Liver (tissue), 8 donors: ENCODE measurements at regions not wholly inside any gene's neighbourhood (a gene's known extent, or its start where the extent isn't known, plus 50 kb on each side); places are given as distances from the start of the nearest gene placed in this dataset.

ENCODE experiments used
- DNase-seq: peaks from one replicate; pipeline ENCODE4 v3.0.0-alpha.2; 2017; ENCODE audit warnings: low spot score
- H3K27ac ChIP-seq, 2 donors: one replicate each; pipeline ENCODE4 v1.7.0; 2013; ENCODE audit warnings: inconsistent platforms in 2 of 2, low read length in 2 of 2, control low read depth in 1 of 2, low read depth in 1 of 2, mild to moderate bottlenecking in 1 of 2
- H3K27me3 ChIP-seq, 4 donors: one replicate each; pipeline versions ENCODE4 v1.6.1 to v1.7.0; 2013; ENCODE audit warnings: low read length in 3 of 4, inconsistent platforms in 1 of 4, mild to moderate bottlenecking in 1 of 4, moderate library complexity in 1 of 4; ENCODE audit not compliant: control insufficient read depth in 4 of 4, insufficient read depth in 4 of 4
- H3K36me3 ChIP-seq, 4 donors: one replicate each; pipeline versions ENCODE4 v1.6.1 to v1.7.0; 2013; ENCODE audit warnings: low read length in 3 of 4, mild to moderate bottlenecking in 3 of 4, low read depth in 1 of 4, moderate library complexity in 1 of 4; ENCODE audit not compliant: control insufficient read depth in 4 of 4, insufficient read depth in 3 of 4
- H3K4me1 ChIP-seq, 4 donors: one replicate each; pipeline versions ENCODE4 v1.6.1 to v1.7.0; 2013; ENCODE audit warnings: low read length in 3 of 4, mild to moderate bottlenecking in 3 of 4, moderate library complexity in 1 of 4; ENCODE audit not compliant: control insufficient read depth in 4 of 4, insufficient read depth in 4 of 4
- H3K4me3 ChIP-seq, 3 donors: one replicate each; pipeline versions ENCODE4 v1.6.1 to v1.7.0; 2013; ENCODE audit warnings: low read length in 3 of 3, control low read depth in 1 of 3, low read depth in 1 of 3, mild to moderate bottlenecking in 1 of 3
- H3K9ac ChIP-seq, 2 donors: one replicate each; pipeline ENCODE4 v1.7.0; 2013; ENCODE audit warnings: low read length in 2 of 2, mild to moderate bottlenecking in 2 of 2, moderate library complexity in 2 of 2, control low read depth in 1 of 2, low read depth in 1 of 2
- H3K9me3 ChIP-seq, 4 donors: one replicate each; pipeline versions ENCODE4 v1.6.1 to v1.7.0; 2013; ENCODE audit warnings: low read length in 3 of 4; ENCODE audit not compliant: control insufficient read depth in 4 of 4
- FOXA1 ChIP-seq: IDR thresholded peaks from 2 replicates; pipeline ENCODE4 v1.6.1; 2016; ENCODE audit warnings: antibody characterized with exemption
- FOXA2 ChIP-seq: IDR thresholded peaks from 2 replicates; pipeline ENCODE4 v1.6.1; 2016; ENCODE audit warnings: antibody characterized with exemption
- HNF4A ChIP-seq, 2 donors: conservative IDR thresholded peaks; 2 replicates each; pipeline ENCODE4 v1.6.1; 2016; ENCODE audit warnings: antibody characterized with exemption in 2 of 2, mild to moderate bottlenecking in 2 of 2
- HNF4G ChIP-seq: IDR thresholded peaks from 2 replicates; pipeline ENCODE4 v1.6.1; 2016; ENCODE audit warnings: antibody characterized with exemption
- NR2F2 ChIP-seq: IDR thresholded peaks from 2 replicates; pipeline ENCODE4 v1.6.1; 2016; ENCODE audit warnings: antibody characterized with exemption
- RAD21 ChIP-seq, 2 donors: IDR thresholded peaks; 2 replicates each; pipeline ENCODE4 v1.6.1; 2016; ENCODE audit warnings: antibody characterized with exemption in 2 of 2, mild to moderate bottlenecking in 2 of 2
- REST ChIP-seq: IDR thresholded peaks from 2 replicates; pipeline ENCODE4 v1.6.1; 2016; ENCODE audit warnings: antibody characterized with exemption, mild to moderate bottlenecking
- TAF1 ChIP-seq: conservative IDR thresholded peaks from 2 replicates; pipeline ENCODE4 v1.6.1; 2016; ENCODE audit warnings: antibody characterized with exemption, mild to moderate bottlenecking
- WGBS: extraction: QIAGEN DNeasy Blood & Tissue Kit; methylation state at CpG from one replicate; pipeline ENCODE4 v1.1.7; 2013; 5-methylcytosine and 5-hydroxymethylcytosine counted together
- TF ChIP-seq, protein P1 (sequence below): fragments of 150-350 bp; IDR thresholded peaks from 2 replicates; pipeline ENCODE4 v1.5.1; 2017; ENCODE audit warnings: improper control_type of control experiment, low read depth, low read length; ENCODE audit not compliant: missing input control
- TF ChIP-seq, protein P2 (sequence below): IDR thresholded peaks from 2 replicates; pipeline ENCODE4 v1.6.1; 2016; ENCODE audit warnings: antibody characterized with exemption
- TF ChIP-seq, protein P3 (sequence below): IDR thresholded peaks from 2 replicates; pipeline ENCODE4 v1.6.1; 2016; ENCODE audit warnings: antibody characterized with exemption
- donor health status: healthy.
- donor health status: healthy.
- donor health status: healthy.
- donor health status: healthy.
- donor health status: healthy.

DNA sequence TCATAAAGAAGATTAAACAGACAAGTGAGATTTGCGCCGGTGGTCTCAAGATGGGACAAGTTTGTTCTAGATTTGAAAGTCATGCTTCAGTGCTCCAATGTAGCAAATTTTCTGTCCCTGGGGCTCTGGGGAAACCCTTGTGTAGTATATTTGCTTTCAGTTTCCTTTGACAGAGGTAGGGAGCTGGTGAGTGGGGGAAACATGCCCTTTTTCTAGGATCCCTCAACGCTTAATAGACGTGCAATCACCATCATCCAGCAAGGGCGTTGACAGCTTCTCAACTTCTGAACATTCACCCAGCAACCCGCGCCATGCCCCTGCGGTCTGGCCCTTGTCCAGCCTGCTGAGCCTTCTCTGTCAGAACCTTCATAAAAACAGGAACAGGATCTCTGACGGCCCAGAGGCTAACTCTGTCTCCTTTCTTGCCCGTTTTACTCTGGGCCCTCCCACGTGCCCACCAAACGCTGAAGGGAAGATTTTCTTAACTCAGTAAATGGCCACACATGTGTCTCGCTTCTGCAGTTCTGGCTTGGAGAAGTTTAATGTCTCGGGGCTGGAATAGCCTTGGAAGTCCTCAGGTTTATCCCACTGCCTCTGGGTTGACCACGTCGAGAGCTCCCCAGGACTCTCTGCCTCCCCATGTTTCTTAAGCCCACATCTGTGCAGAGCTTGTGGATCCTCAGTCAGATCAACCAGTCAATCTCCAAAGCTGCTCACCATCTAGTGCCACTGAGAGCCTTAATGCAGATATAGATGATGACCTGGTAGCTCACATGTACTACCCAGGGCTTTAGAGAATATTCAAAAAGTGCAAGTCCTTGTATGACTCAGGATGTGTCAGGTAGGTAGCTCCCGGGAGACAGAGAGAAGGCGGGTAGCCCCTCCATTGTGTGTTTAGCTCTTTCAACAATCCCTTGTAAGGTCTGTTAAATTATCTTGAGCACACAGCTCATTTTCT lies 58.1 kb upstream of the CCND2 start:
- WGBS: 61% methylated on average over 18 of the region's 18 CpGs
- Histone ChIP-seq H3K27me3 (peaks cover 0 to 6% (median 0%) of the 10 kb centered on the region in 4 donors), H3K27ac (no peak overlapping the region), H3K4me1 (no peaks in the 10 kb centered on the region), H3K36me3 (no peaks in the 10 kb centered on the region), H3K4me3 (no peak overlapping the region), H3K9ac (no peak overlapping the region), H3K9me3 (peaks cover 0 to 2% (median 0%) of the 10 kb centered on the region in 4 donors)
- TF ChIP-seq FOXA2: no peak
- no peak for TF ChIP-seq HNF4G
- TF ChIP-seq TAF1: no peak
- no peak for TF ChIP-seq REST
- TF ChIP-seq, protein P1, sequence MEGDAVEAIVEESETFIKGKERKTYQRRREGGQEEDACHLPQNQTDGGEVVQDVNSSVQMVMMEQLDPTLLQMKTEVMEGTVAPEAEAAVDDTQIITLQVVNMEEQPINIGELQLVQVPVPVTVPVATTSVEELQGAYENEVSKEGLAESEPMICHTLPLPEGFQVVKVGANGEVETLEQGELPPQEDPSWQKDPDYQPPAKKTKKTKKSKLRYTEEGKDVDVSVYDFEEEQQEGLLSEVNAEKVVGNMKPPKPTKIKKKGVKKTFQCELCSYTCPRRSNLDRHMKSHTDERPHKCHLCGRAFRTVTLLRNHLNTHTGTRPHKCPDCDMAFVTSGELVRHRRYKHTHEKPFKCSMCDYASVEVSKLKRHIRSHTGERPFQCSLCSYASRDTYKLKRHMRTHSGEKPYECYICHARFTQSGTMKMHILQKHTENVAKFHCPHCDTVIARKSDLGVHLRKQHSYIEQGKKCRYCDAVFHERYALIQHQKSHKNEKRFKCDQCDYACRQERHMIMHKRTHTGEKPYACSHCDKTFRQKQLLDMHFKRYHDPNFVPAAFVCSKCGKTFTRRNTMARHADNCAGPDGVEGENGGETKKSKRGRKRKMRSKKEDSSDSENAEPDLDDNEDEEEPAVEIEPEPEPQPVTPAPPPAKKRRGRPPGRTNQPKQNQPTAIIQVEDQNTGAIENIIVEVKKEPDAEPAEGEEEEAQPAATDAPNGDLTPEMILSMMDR: no peak
- TF ChIP-seq, protein P2, sequence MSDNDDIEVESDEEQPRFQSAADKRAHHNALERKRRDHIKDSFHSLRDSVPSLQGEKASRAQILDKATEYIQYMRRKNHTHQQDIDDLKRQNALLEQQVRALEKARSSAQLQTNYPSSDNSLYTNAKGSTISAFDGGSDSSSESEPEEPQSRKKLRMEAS: no peak
- TF ChIP-seq RAD21 (IDR thresholded peaks at IDR 0.05): no peak
- no peak for TF ChIP-seq NR2F2
- peak; percentile 38 for DNase-seq

DNA sequence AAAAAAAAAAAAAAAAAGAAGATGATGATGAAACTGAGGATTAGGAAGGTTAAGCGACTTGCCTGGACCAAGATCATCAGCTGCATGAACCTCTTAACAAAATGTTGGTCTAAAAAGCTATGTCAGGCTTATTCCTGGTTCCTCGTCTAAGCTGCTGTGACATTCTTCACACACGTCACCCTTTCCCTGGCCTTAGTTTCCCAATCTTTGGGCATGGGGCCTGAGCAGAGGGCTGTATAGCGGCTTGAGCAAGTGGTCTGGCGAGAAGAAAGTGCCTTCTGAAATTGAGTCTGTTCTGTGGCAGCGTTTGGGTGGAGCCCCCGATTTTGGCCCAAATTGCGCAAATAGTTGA lies 58.7 kb upstream of the CCND2 start:
- no peak overlapping the region for H3K4me3 ChIP-seq

More for the DNA sequence above, 58.7 kb upstream of the CCND2 start:
- no peak overlapping the region for H3K27ac ChIP-seq
- no peaks in the 10 kb centered on the region for H3K4me1 ChIP-seq
- peak; percentile 29 for DNase-seq
- H3K9me3 ChIP-seq: peaks cover 0 to 2% (median 0%) of the 10 kb centered on the region in 4 donors
- WGBS: 80% methylated on average over 8 of the region's 8 CpGs
- H3K9ac ChIP-seq: no peak overlapping the region
- no peaks in the 10 kb centered on the region for H3K36me3 ChIP-seq
- TF ChIP-seq HNF4A (conservative IDR thresholded peaks at IDR 0.05) (no peak), NR2F2 (no peak), REST (no peak), FOXA1 (no peak), HNF4G (no peak)
- TF ChIP-seq, protein P3, sequence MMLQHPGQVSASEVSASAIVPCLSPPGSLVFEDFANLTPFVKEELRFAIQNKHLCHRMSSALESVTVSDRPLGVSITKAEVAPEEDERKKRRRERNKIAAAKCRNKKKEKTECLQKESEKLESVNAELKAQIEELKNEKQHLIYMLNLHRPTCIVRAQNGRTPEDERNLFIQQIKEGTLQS: no peak
- H3K27me3 ChIP-seq: peaks cover 0 to 6% (median 0%) of the 10 kb centered on the region in 4 donors
